Mesodermal cell (in vitro differentiated cells): ENCODE measurements at regions not wholly inside any gene's neighbourhood (a gene's known extent, or its start where the extent isn't known, plus 50 kb on each side); places are given as distances from the start of the nearest gene placed in this dataset.
"Not testable (repeated sequence)": the region's sequence is repeated elsewhere in the genome, so short reads cannot be mapped to it uniquely, and the experiment has no call there.

Source experiments
- H3K27ac ChIP-seq: 2 replicates; pipeline ENCODE4 v1.7.0; 2013; ENCODE audit warnings: mild to moderate bottlenecking, low read depth, low read length, moderate library complexity; ENCODE audit not compliant: severe bottlenecking
- H3K36me3 ChIP-seq: 2 replicates; pipeline ENCODE4 v1.7.1; 2013; ENCODE audit warnings: mild to moderate bottlenecking, low read length, moderate library complexity; ENCODE audit not compliant: control insufficient read depth, insufficient read depth
- H3K4me1 ChIP-seq: one replicate; pipeline ENCODE4 v1.7.1; 2013; ENCODE audit warnings: mild to moderate bottlenecking, low read length; ENCODE audit not compliant: insufficient read depth, control insufficient read depth, poor library complexity, severe bottlenecking
- H3K4me3 ChIP-seq: 2 replicates; pipeline ENCODE4 v1.7.0; 2013; ENCODE audit warnings: low read length, control low read depth, mild to moderate bottlenecking; ENCODE audit not compliant: insufficient read depth, poor library complexity, severe bottlenecking; ENCODE audit errors: extremely low read depth
- H3K9me3 ChIP-seq: 2 replicates; pipeline ENCODE4 v1.7.1; 2013; ENCODE audit warnings: mild to moderate bottlenecking, low read length, moderate library complexity; ENCODE audit not compliant: control insufficient read depth
- WGBS, 2 experiments: methylation state at CpG; one replicate each; pipeline ENCODE4 v1.1.5; 2013; ENCODE audit warnings: missing lambda C conversion rate in 2 of 2; ENCODE audit not compliant: insufficient coverage in 2 of 2; 5-methylcytosine and 5-hydroxymethylcytosine counted together

- no peaks in the 10 kb centered on the region for H3K9me3 ChIP-seq
- H3K4me1 ChIP-seq = no peaks in the 10 kb centered on the region
- no CpG with 5 or more reads among the region's 2 CpGs for WGBS, 2 experiments
- H3K36me3 ChIP-seq = no peaks in the 10 kb centered on the region
- H3K4me3 ChIP-seq = no peak overlapping the region
- H3K27ac ChIP-seq = no peak overlapping the region
These were observed 1671.5 kb upstream of the PIK3C3 start for GRCh38 chr18:40283560-40283959.

- not testable (repeated sequence) for H3K27ac ChIP-seq, H3K4me3 ChIP-seq, H3K36me3 ChIP-seq, H3K9me3 ChIP-seq, H3K4me1 ChIP-seq
- 91 to 93% methylated on average over 10 to 15 of the region's 17 CpGs for WGBS, 2 experiments
These were observed 1673.7 kb upstream of the PIK3C3 start for GRCh38 chr18:40281356-40281755.

DNA sequence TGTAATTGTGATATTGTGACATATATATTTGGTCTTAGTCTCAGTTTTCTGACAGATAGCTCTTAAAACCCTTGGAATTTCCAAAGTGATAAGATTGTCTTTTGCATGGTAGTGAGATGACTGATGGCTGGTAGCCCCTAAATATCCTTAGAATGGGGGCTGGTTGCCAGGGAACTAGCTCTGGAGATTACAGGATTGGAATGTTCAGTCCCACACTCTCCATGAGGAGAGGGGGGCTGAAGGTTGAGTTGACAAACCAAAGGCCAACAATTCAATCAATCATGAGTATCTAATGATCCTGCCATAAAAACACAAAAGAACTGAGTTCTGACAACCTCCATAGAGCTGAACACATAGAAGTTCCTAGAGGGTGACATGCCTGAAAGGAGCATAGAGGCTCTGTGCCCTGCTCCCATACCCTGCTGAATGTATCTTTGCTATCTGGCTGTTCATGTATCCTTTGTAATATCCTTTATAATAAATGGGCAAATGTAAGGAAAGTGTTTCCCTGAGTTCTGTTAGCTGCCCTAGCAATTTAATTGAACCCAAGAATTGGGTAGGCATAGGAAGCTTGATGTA, 1680.3 kb upstream of the PIK3C3 start:
- Histone ChIP-seq H3K27ac (no peak overlapping the region), H3K4me1 (no peaks in the 10 kb centered on the region)

DNA sequence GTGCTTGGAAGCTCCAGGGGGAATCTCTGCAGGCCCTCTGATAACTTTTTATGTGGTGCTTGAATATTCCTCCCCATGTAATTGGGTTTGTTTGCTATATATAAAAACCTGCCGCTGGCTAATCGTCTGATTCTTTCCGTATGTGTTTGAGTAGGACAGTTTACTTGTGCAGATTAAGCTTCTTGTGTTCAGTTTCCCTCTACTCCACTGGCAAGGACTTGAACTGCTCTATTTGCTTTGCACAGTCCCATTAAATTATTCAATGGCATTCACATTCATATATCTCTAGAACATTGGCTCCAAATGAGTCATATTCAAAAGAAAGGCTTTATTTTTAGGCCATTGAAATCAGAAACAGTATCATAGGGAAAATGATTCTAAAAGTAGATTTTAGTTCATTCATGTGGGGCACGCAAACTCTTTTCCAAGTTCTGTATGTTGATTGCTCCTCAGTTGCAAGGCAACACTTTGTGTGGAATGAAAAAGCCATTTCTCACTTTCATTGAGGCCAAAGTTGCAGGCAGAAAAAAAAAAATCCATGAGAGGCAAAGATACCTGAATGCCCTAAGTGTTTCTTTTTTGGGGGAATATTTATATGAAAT, 1682.3 kb upstream of the PIK3C3 start:
- no peak overlapping the region for H3K27ac ChIP-seq
- WGBS, 2 experiments = 100% methylated on average over 1 of the region's 4 CpGs
- H3K36me3 ChIP-seq = no peaks in the 10 kb centered on the region
- H3K9me3 ChIP-seq = no peaks in the 10 kb centered on the region
- H3K4me1 ChIP-seq = no peaks in the 10 kb centered on the region
- H3K4me3 ChIP-seq = no peak overlapping the region

More for the DNA sequence above, 1680.3 kb upstream of the PIK3C3 start:
- H3K9me3 ChIP-seq = no peaks in the 10 kb centered on the region
- H3K4me3 ChIP-seq = no peak overlapping the region
- no peaks in the 10 kb centered on the region for H3K36me3 ChIP-seq

DNA sequence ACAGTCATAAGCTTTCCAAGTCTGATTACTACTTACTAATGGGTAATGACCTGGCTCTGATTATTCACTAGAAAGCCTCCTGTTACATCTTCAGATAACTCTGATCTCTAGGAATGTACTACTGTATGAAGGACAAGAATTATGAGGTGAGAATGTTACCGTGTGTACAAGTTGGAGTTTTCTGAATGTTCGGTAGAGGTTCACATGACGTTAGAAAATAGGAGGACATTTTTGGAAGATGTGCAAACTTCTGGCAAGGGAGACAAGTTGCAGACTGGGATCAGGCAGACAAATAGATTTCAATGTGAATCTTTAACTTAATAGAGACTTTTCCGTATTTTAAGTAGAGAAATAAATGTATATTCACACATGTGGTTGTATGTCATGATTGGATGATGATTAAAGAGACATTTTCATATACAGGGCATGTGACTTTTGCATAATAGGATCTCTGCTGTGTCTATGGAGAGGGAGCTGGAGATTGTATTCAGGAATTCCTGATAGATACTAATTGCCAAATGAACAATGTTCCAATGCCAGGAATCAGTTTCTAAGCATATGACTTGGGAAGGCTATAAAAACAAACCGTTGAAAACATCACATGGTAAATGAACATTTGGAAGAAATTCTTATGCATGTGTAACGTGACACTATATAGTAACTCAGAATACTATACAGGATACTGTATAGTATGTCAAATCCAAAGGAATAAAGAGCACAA, 1695.8 kb upstream of the PIK3C3 start:
- H3K4me3 ChIP-seq = no peak overlapping the region
- peaks cover 11% of the 10 kb centered on the region for H3K9me3 ChIP-seq
- H3K36me3 ChIP-seq = no peaks in the 10 kb centered on the region
- 91 to 96% methylated on average over 3 to 4 of the region's 6 CpGs for WGBS, 2 experiments
- H3K4me1 ChIP-seq = no peaks in the 10 kb centered on the region
- H3K27ac ChIP-seq = no peak overlapping the region

GRCh38 chr18:40258311-40258710, 1696.7 kb upstream of the PIK3C3 start:
- H3K9me3 ChIP-seq = peaks cover 11% of the 10 kb centered on the region
- H3K27ac ChIP-seq = no peak overlapping the region
- 71% methylated on average over 1 of the region's 2 CpGs; no CpG with 5 or more reads in 1 of the 2 experiments for WGBS, 2 experiments
- no peaks in the 10 kb centered on the region for H3K4me1 ChIP-seq
- H3K4me3 ChIP-seq = no peak overlapping the region
- no peaks in the 10 kb centered on the region for H3K36me3 ChIP-seq

- Histone ChIP-seq H3K4me1 (no peaks in the 10 kb centered on the region), H3K9me3 (no peaks in the 10 kb centered on the region), H3K4me3 (no peak overlapping the region), H3K36me3 (no peaks in the 10 kb centered on the region), H3K27ac (no peak overlapping the region)
- WGBS, 2 experiments = 100% methylated on average over 1 of the region's 1 CpG
These were observed 1704.8 kb upstream of the PIK3C3 start for GRCh38 chr18:40250236-40250635.

DNA sequence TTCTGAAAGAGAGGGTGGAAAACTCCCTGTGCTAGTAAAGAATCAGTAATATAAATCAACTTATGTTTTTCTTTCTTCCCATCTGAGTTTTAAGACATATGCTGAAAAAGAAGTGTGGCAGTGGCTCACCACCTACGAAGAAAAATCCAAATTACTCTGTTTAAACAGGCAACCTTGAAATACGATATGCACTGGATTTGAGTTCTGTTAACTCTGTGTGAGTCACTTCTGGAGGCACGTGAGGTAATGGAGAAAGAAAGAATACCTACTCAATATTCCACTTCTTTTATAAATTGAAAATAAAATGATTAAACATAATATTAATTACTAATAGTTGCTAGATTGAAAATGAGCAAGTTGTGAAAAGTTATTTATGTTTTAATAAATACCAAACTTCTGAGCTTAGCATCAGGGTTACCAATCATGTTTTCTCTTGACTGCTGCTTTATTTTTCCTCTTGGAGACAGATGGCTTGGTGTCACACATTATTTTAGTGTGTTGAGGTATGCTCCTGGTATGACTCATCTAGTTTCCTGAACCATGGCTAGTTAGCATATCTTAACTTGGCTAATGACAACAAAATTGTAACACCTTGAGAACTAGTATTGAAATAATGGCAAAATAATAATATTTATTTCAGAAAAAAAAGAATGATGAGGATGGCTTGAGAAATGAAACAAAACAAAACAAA, 1705.5 kb upstream of the PIK3C3 start:
- Histone ChIP-seq H3K9me3 (no peaks in the 10 kb centered on the region), H3K27ac (no peak overlapping the region), H3K4me1 (no peaks in the 10 kb centered on the region), H3K4me3 (no peak overlapping the region), H3K36me3 (no peaks in the 10 kb centered on the region)
- WGBS, 2 experiments = no CpG with 5 or more reads among the region's 3 CpGs

DNA sequence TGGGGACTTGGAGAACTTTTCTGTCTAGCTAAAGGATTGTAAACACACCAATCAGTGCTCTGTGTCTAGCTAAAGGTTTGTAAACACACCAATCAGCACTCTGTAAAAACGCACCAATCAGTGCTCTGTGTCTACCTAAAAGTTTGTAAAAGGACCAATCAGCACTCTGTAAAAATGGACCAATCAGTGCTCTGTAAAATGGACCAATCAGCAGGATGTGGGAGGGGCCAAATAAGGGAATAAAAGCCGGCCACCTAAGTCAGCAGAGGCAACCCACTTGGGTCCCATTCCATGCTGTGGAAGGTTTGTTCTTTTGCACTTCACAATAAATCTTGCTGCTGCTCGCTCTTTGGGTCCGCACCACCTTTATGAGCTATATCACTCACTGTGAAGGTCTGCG, 1709.4 kb upstream of the PIK3C3 start:
- not testable (repeated sequence) for H3K4me1 ChIP-seq, H3K36me3 ChIP-seq, H3K27ac ChIP-seq, H3K4me3 ChIP-seq, H3K9me3 ChIP-seq
- WGBS, 2 experiments = 88 to 90% methylated on average over 5 of the region's 5 CpGs

GRCh38 chr18:40243607-40244006, 1711.4 kb upstream of the PIK3C3 start:
- Histone ChIP-seq H3K4me3 (no peak overlapping the region), H3K4me1 (no peaks in the 10 kb centered on the region), H3K36me3 (no peaks in the 10 kb centered on the region), H3K27ac (no peak overlapping the region), H3K9me3 (no peaks in the 10 kb centered on the region)
- no CpG with 5 or more reads among the region's 1 CpG for WGBS, 2 experiments

- WGBS, 2 experiments = 97 to 100% methylated on average over 2 to 4 of the region's 6 CpGs
- no peaks in the 10 kb centered on the region for H3K4me1 ChIP-seq
- H3K36me3 ChIP-seq = no peaks in the 10 kb centered on the region
- no peak overlapping the region for H3K27ac ChIP-seq
- H3K4me3 ChIP-seq = no peak overlapping the region
- H3K9me3 ChIP-seq = no peaks in the 10 kb centered on the region
These were observed 1719.2 kb upstream of the PIK3C3 start for GRCh38 chr18:40235836-40236235.
